Progenitor cell of endocrine pancreas (in vitro differentiated cells): ENCODE measurements at regions not wholly inside any gene's neighbourhood (a gene's known extent, or its start where the extent isn't known, plus 50 kb on each side); places are given as distances from the start of the nearest gene placed in this dataset.

Source experiments
- DNase-seq: peaks from one replicate; pipeline ENCODE4 v3.0.0; 2021; ENCODE audit warnings: low spot score; ENCODE audit not compliant: unreplicated experiment
- H3K27ac Mint-ChIP-seq: 2 replicates; pipeline ENCODE4 v1.8.0; 2021; ENCODE audit warnings: mild to moderate bottlenecking, moderate library complexity, mixed read lengths
- H3K27me3 Mint-ChIP-seq: 2 replicates; pipeline ENCODE4 v1.8.0; 2021; ENCODE audit warnings: mixed read lengths
- H3K36me3 Mint-ChIP-seq: 2 replicates; pipeline ENCODE4 v1.8.0; 2022; ENCODE audit warnings: mixed read lengths; ENCODE audit not compliant: insufficient read depth
- H3K4me1 Mint-ChIP-seq: 2 replicates; pipeline ENCODE4 v1.8.0; 2021; ENCODE audit warnings: low read depth, mixed read lengths
- H3K4me3 Mint-ChIP-seq: 2 replicates; pipeline ENCODE4 v1.8.0; 2021; ENCODE audit warnings: low read depth, mild to moderate bottlenecking, moderate library complexity, mixed read lengths
- H3K9me3 Mint-ChIP-seq: 2 replicates; pipeline ENCODE4 v1.8.0; 2021; ENCODE audit warnings: low read depth, mixed read lengths
- CTCF ChIP-seq: fragments of 200-600 bp; sonication (generic); IDR thresholded peaks from one replicate; pipeline ENCODE4 v1.5.0; 2021; ENCODE audit warnings: antibody characterized with exemption, mild to moderate bottlenecking; ENCODE audit not compliant: unreplicated experiment

GRCh38 chr16:80324371-80324770 is 216.4 kb upstream of the DYNLRB2 start:
- Mint-ChIP-seq H3K27ac (no peak overlapping the region), H3K9me3 (no peaks in the 10 kb centered on the region), H3K36me3 (no peaks in the 10 kb centered on the region), H3K4me3 (no peak overlapping the region), H3K27me3 (peaks cover 7% of the 10 kb centered on the region), H3K4me1 (peaks cover 5% of the 10 kb centered on the region)
- no peak for DNase-seq
- no peak for TF ChIP-seq CTCF

GRCh38 chr16:80323808-80324195 is 217.0 kb upstream of the DYNLRB2 start:
- Mint-ChIP-seq H3K27ac (no peak overlapping the region), H3K27me3 (peaks cover 7% of the 10 kb centered on the region)

GRCh38 chr16:80323187-80323807 is 217.5 kb upstream of the DYNLRB2 start:
- peaks cover 7% of the 10 kb centered on the region for H3K27me3 Mint-ChIP-seq
- no peak for TF ChIP-seq CTCF
- DNase-seq = no peak
- H3K9me3 Mint-ChIP-seq = no peaks in the 10 kb centered on the region
- H3K4me1 Mint-ChIP-seq = peaks cover 5% of the 10 kb centered on the region
- no peaks in the 10 kb centered on the region for H3K36me3 Mint-ChIP-seq
- H3K4me3 Mint-ChIP-seq = no peak overlapping the region
- H3K27ac Mint-ChIP-seq = no peak overlapping the region

More at GRCh38 chr16:80323808-80324195, 217.0 kb upstream of the DYNLRB2 start:
- Mint-ChIP-seq H3K4me3 (no peak overlapping the region), H3K36me3 (no peaks in the 10 kb centered on the region), H3K4me1 (peaks cover 5% of the 10 kb centered on the region), H3K9me3 (no peaks in the 10 kb centered on the region)
- TF ChIP-seq CTCF = no peak
- no peak for DNase-seq

DNA sequence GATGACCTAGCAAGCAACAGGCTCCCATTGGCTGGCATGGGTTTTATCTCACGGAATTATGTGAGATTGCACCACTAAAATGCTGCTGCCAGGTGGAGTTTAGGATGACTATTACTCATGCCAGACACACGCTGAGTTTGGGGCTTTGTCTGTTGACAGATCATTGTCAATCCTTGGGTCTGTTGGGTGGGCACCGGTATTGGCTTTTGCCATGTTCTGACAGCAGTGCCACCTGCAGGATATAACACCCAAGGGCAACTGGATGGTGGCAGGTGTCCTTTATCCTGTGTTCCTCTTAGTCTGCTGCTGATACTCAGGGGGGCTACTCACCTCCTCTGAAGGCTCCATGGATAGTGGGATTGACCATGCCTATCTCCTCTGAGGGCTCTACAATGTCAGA is 221.6 kb upstream of the DYNLRB2 start:
- no peak for DNase-seq

DNA sequence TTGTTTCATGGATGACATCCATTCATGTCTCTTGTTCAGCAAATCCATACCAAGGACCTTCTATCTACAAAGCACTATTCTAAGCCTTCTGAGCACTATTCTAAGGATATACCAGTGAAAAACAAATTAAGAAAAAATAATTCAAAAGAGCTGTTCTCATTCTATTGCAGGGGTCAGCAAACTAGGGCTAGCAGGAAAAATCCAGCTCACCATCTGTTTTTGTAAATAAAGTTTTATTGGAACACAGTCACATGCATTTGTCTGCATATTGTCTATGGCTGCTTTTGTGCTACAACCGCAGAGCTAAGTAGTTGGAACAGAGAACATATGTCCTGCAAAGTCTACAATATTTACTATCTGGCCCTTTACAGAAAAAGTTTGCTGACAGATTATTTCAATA is 222.7 kb upstream of the DYNLRB2 start:
- DNase-seq = no peak

More for the DNA sequence above, 221.6 kb upstream of the DYNLRB2 start:
- no peak overlapping the region for H3K4me3 Mint-ChIP-seq
- peaks cover 3% of the 10 kb centered on the region for H3K27me3 Mint-ChIP-seq
- TF ChIP-seq CTCF = no peak
- no peak overlapping the region for H3K27ac Mint-ChIP-seq
- H3K9me3 Mint-ChIP-seq = no peaks in the 10 kb centered on the region
- H3K36me3 Mint-ChIP-seq = no peaks in the 10 kb centered on the region
- H3K4me1 Mint-ChIP-seq = peaks cover 2% of the 10 kb centered on the region

More for the DNA sequence above, 222.7 kb upstream of the DYNLRB2 start:
- H3K27ac Mint-ChIP-seq = no peak overlapping the region
- peaks cover 3% of the 10 kb centered on the region for H3K27me3 Mint-ChIP-seq
- no peak overlapping the region for H3K4me3 Mint-ChIP-seq
- no peaks in the 10 kb centered on the region for H3K4me1 Mint-ChIP-seq
- no peaks in the 10 kb centered on the region for H3K9me3 Mint-ChIP-seq
- H3K36me3 Mint-ChIP-seq = no peaks in the 10 kb centered on the region
- no peak for TF ChIP-seq CTCF
